Femur (tissue), 1 donor: ENCODE measurements at regions not wholly inside any gene's neighbourhood (a gene's known extent, or its start where the extent isn't known, plus 50 kb on each side); places are given as distances from the start of the nearest gene placed in this dataset.
"Not testable (repeated sequence)": the region's sequence is repeated elsewhere in the genome, so short reads cannot be mapped to it uniquely, and the experiment has no call there.

Source experiments
- DNase-seq: peaks from one replicate; pipeline ENCODE4 v3.0.0-alpha.2; 2017

GRCh38 chr11:38365274-38365673 is 1767.2 kb upstream of the RAG2 start:
- DNase-seq, result no peak

- DNase-seq, result no peak
Measured at GRCh38 chr11:38356255-38356654, 1758.2 kb upstream of the RAG2 start.

GRCh38 chr11:38345286-38345685 is 1747.2 kb upstream of the RAG2 start:
- DNase-seq, result no peak

- DNase-seq, result not testable (repeated sequence)
Measured at GRCh38 chr11:38341612-38342011, 1743.6 kb upstream of the RAG2 start.

- DNase-seq, result no peak
Measured at GRCh38 chr11:38339835-38340440, 1741.9 kb upstream of the RAG2 start.

- not testable (repeated sequence) for DNase-seq
Measured at GRCh38 chr11:38338022-38338421, 1740.0 kb upstream of the RAG2 start.

- DNase-seq, result no peak
Measured at GRCh38 chr11:38332046-38332445, 1734.0 kb upstream of the RAG2 start.

GRCh38 chr11:38330578-38330977 is 1732.5 kb upstream of the RAG2 start:
- no peak for DNase-seq

- DNase-seq, result no peak
Measured at GRCh38 chr11:38323961-38324761, 1726.1 kb upstream of the RAG2 start.

- no peak for DNase-seq
Measured at GRCh38 chr11:38315151-38315550, 1717.1 kb upstream of the RAG2 start.

GRCh38 chr11:38307455-38307854 is 1709.4 kb upstream of the RAG2 start:
- DNase-seq, result no peak

GRCh38 chr11:38305682-38306081 is 1707.6 kb upstream of the RAG2 start:
- no peak for DNase-seq

GRCh38 chr11:38304926-38305325 is 1706.9 kb upstream of the RAG2 start:
- no peak for DNase-seq

- DNase-seq, result no peak
Measured at GRCh38 chr11:38302564-38302963, 1704.5 kb upstream of the RAG2 start.

- DNase-seq, result no peak
Measured at GRCh38 chr11:38300570-38300969, 1702.5 kb upstream of the RAG2 start.

GRCh38 chr11:38296211-38296776 is 1698.3 kb upstream of the RAG2 start:
- DNase-seq, result no peak

- DNase-seq, result no peak
Measured at GRCh38 chr11:38282718-38283117, 1684.7 kb upstream of the RAG2 start.

- DNase-seq, result no peak
Measured at GRCh38 chr11:38278457-38279141, 1680.6 kb upstream of the RAG2 start.

- DNase-seq, result no peak
Measured at GRCh38 chr11:38274031-38274430, 1676.0 kb upstream of the RAG2 start.

- no peak for DNase-seq
Measured at GRCh38 chr11:38272376-38272775, 1674.3 kb upstream of the RAG2 start.

GRCh38 chr11:38266691-38267090 is 1668.7 kb upstream of the RAG2 start:
- DNase-seq, result no peak

- DNase-seq, result no peak
Measured at GRCh38 chr11:38256436-38256835, 1658.4 kb upstream of the RAG2 start.

GRCh38 chr11:38254913-38255312 is 1656.9 kb upstream of the RAG2 start:
- DNase-seq, result no peak

GRCh38 chr11:38252620-38253019 is 1654.6 kb upstream of the RAG2 start:
- DNase-seq, result no peak
